H1 (cell line): ENCODE measurements at regions not wholly inside any gene's neighbourhood (a gene's known extent, or its start where the extent isn't known, plus 50 kb on each side); places are given as distances from the start of the nearest gene placed in this dataset.

ENCODE experiments used
- CTCF ChIA-PET: fragments of 300-600 bp; sonication (Branson Sonifier 250); formaldehyde crosslinking; loops from one replicate; lab custom pipeline; 2021; ENCODE audit not compliant: partially characterized antibody; lab: Charles Lee
- POLR2A ChIA-PET: fragments of 300-600 bp; sonication (Branson Sonifier 250); formaldehyde crosslinking; loops from one replicate; lab custom pipeline; 2021; ENCODE audit warnings: inconsistent platforms; ENCODE audit not compliant: partially characterized antibody; lab: Charles Lee
- DNase-seq, 2 experiments: peaks; one replicate each; pipeline versions ENCODE4 v3.0.0 to v3.0.0-alpha.2; 2010 to 2022; ENCODE audit warnings: low spot score in 2 of 2, low read depth in 1 of 2, mixed read lengths in 1 of 2
- FAIRE-seq: peaks from 2 replicates; lab custom pipeline; 2011; peaks lifted over from hg19 to GRCh38; lab: Jason Lieb, UNC
- H2AFZ ChIP-seq: 2 replicates; pipeline ENCODE4 v1.8.1; 2012; ENCODE audit warnings: low read length, inconsistent platforms
- H2AK5ac ChIP-seq: 2 replicates; pipeline ENCODE4 v1.6.1; 2013; ENCODE audit warnings: low read depth, low read length
- H2BK120ac ChIP-seq: replicated peaks from 2 replicates; pipeline ENCODE3; 2013; ENCODE audit warnings: low read depth, low read length, inconsistent platforms
- H2BK12ac ChIP-seq: 2 replicates; pipeline ENCODE4 v1.6.1; 2013; ENCODE audit warnings: low read depth, low read length
- H2BK15ac ChIP-seq: 2 replicates; pipeline ENCODE4 v1.6.1; 2013; ENCODE audit warnings: low read length
- H2BK20ac ChIP-seq: 2 replicates; pipeline ENCODE4 v1.6.1; 2013; ENCODE audit warnings: low read length
- H2BK5ac ChIP-seq: 2 replicates; pipeline ENCODE4 v1.6.1; 2013; ENCODE audit warnings: low read depth, low read length
- H3K14ac ChIP-seq: 2 replicates; pipeline ENCODE4 v1.6.1; 2013; ENCODE audit warnings: inconsistent platforms; ENCODE audit not compliant: insufficient read length
- H3K18ac ChIP-seq: 2 replicates; pipeline ENCODE4 v1.6.1; 2013; ENCODE audit warnings: low read length; ENCODE audit errors: extremely low read depth
- H3K23ac ChIP-seq: 2 replicates; pipeline ENCODE4 v1.6.1; 2013; ENCODE audit warnings: inconsistent platforms; ENCODE audit not compliant: insufficient read length
- H3K23me2 ChIP-seq: 2 replicates; pipeline ENCODE4 v1.6.1; 2013; ENCODE audit warnings: low read depth, low read length
- H3K27ac ChIP-seq: 2 replicates; pipeline ENCODE4 v1.6.1; 2011; ENCODE audit warnings: low read depth, low read length, inconsistent platforms
- H3K27me3 ChIP-seq, 4 experiments: replicated peaks in 1 of 4; 1 replicate in 1 of 4; 2 replicates in 3 of 4; pipeline versions ENCODE4 v1.6.1 to v1.8.1; 2011 to 2013; ENCODE audit warnings: low read length in 3 of 4, mild to moderate bottlenecking in 3 of 4, inconsistent platforms in 2 of 4, mixed read lengths in 2 of 4, moderate library complexity in 1 of 4; ENCODE audit not compliant: control insufficient read depth in 3 of 4, insufficient read depth in 3 of 4; ENCODE audit errors: extremely low read depth in 1 of 4
- H3K36me3 ChIP-seq, 4 experiments: 2 replicates each; pipeline versions ENCODE4 v1.6.1 to v1.8.1; 2011 to 2013; ENCODE audit warnings: mild to moderate bottlenecking in 4 of 4, low read length in 3 of 4, moderate library complexity in 2 of 4, control low read depth in 1 of 4, inconsistent platforms in 1 of 4; ENCODE audit not compliant: insufficient read depth in 4 of 4, control insufficient read depth in 2 of 4
- H3K4ac ChIP-seq: replicated peaks from 2 replicates; pipeline ENCODE3; 2013; ENCODE audit warnings: low read length, low read depth, mixed read lengths, inconsistent platforms; ENCODE audit not compliant: insufficient read length
- H3K4me1 ChIP-seq, 4 experiments: replicated peaks in 1 of 4; 1 replicate in 1 of 4; 2 replicates in 3 of 4; pipeline versions ENCODE4 v1.6.1 to v1.8.1; 2011 to 2013; ENCODE audit warnings: low read length in 3 of 4, inconsistent platforms in 2 of 4, mixed read lengths in 1 of 4; ENCODE audit not compliant: insufficient read depth in 4 of 4, control insufficient read depth in 3 of 4
- H3K4me2 ChIP-seq, 2 experiments: 2 replicates each; pipeline versions ENCODE4 v1.6.1 to v1.8.1; 2011 to 2013; ENCODE audit warnings: low read depth in 2 of 2, low read length in 2 of 2, control low read depth in 1 of 2, inconsistent platforms in 1 of 2, mild to moderate bottlenecking in 1 of 2; ENCODE audit not compliant: insufficient read depth in 1 of 2
- H3K4me3 ChIP-seq, 4 experiments: fragments of 200-600, 300-600 bp in 1 of 4; sonication (generic), shearing (Covaris generic), sonication (Bioruptor Twin) in 1 of 4; 2 replicates each; pipeline versions ENCODE4 v1.5.1 to v1.8.1; 2011 to 2016; ENCODE audit warnings: low read length in 4 of 4, low read depth in 3 of 4, control low read depth in 2 of 4, inconsistent platforms in 2 of 4, mild to moderate bottlenecking in 2 of 4, mixed read lengths in 1 of 4, moderate library complexity in 1 of 4; ENCODE audit not compliant: insufficient read depth in 2 of 4; ENCODE audit errors: extremely low read depth in 1 of 4
- H3K56ac ChIP-seq: replicated peaks from 2 replicates; pipeline ENCODE3; 2013; ENCODE audit warnings: low read depth, mild to moderate bottlenecking, mixed read lengths, low read length, inconsistent platforms; ENCODE audit not compliant: insufficient read length
- H3K79me1 ChIP-seq: 2 replicates; pipeline ENCODE4 v1.6.1; 2013; ENCODE audit warnings: low read depth, low read length, control low read depth
- H3K79me2 ChIP-seq, 2 experiments: 2 replicates each; pipeline versions ENCODE4 v1.6.1 to v1.8.1; 2012 to 2013; ENCODE audit warnings: low read length in 2 of 2, mild to moderate bottlenecking in 2 of 2, inconsistent platforms in 1 of 2; ENCODE audit not compliant: insufficient read depth in 2 of 2, control insufficient read depth in 1 of 2
- H3K9ac ChIP-seq, 4 experiments: replicated peaks in 1 of 4; 1 replicate in 1 of 4; 2 replicates in 3 of 4; pipeline versions ENCODE4 v1.6.1 to v1.8.1; 2011 to 2013; ENCODE audit warnings: low read depth in 3 of 4, low read length in 3 of 4, control low read depth in 2 of 4, mild to moderate bottlenecking in 2 of 4, moderate library complexity in 2 of 4, inconsistent platforms in 1 of 4; ENCODE audit errors: extremely low read depth in 1 of 4
- H3K9me3 ChIP-seq, 2 experiments: 2 replicates each; pipeline versions ENCODE4 v1.6.1 to v1.8.1; 2012 to 2013; ENCODE audit warnings: mild to moderate bottlenecking in 2 of 2, moderate library complexity in 2 of 2, control low read depth in 1 of 2, inconsistent platforms in 1 of 2, low read depth in 1 of 2, low read length in 1 of 2, mixed read lengths in 1 of 2; ENCODE audit not compliant: insufficient read depth in 2 of 2
- H4K20me1 ChIP-seq, 2 experiments: replicated peaks in 1 of 2; 2 replicates each; pipeline versions ENCODE3 to v1.8.1; 2011 to 2013; ENCODE audit warnings: inconsistent platforms in 2 of 2, low read length in 2 of 2, mild to moderate bottlenecking in 1 of 2; ENCODE audit not compliant: insufficient read depth in 2 of 2, control insufficient read depth in 1 of 2
- H4K5ac ChIP-seq: 2 replicates; pipeline ENCODE4 v1.6.1; 2013; ENCODE audit warnings: low read length, low read depth, mixed read lengths, inconsistent platforms; ENCODE audit not compliant: insufficient read length
- H4K8ac ChIP-seq: 2 replicates; pipeline ENCODE4 v1.8.0; 2013; ENCODE audit warnings: mild to moderate bottlenecking, moderate library complexity, low read length, inconsistent platforms; ENCODE audit not compliant: insufficient read depth; ENCODE audit errors: extremely low read depth
- H4K91ac ChIP-seq: replicated peaks from 2 replicates; pipeline ENCODE3; 2013; ENCODE audit warnings: low read length, mixed read lengths, inconsistent platforms; ENCODE audit not compliant: insufficient read length
- ATF3 ChIP-seq: IDR thresholded peaks from 2 replicates; pipeline ENCODE4 v1.6.1; 2011; ENCODE audit warnings: low read depth, mild to moderate bottlenecking, low read length; ENCODE audit not compliant: insufficient read depth
- BRCA1 ChIP-seq: IDR thresholded peaks from 2 replicates; pipeline ENCODE4 v1.6.1; 2012; ENCODE audit warnings: low read depth, low read length, improper control_type of control experiment
- E2F6 ChIP-seq: IDR thresholded peaks from 2 replicates; pipeline ENCODE4 v1.6.1; 2012; ENCODE audit warnings: inconsistent platforms
- GABPA ChIP-seq: IDR thresholded peaks from 2 replicates; pipeline ENCODE4 v1.6.1; 2011; ENCODE audit warnings: mild to moderate bottlenecking, low read length, moderate library complexity, borderline replicate concordance; ENCODE audit not compliant: insufficient read depth
- GTF2F1 ChIP-seq: IDR thresholded peaks from 2 replicates; pipeline ENCODE4 v1.6.1; 2012; ENCODE audit warnings: low read depth, low read length, improper control_type of control experiment, borderline replicate concordance
- MAX ChIP-seq: IDR thresholded peaks from 2 replicates; pipeline ENCODE4 v1.6.1; 2012; ENCODE audit warnings: inconsistent platforms
- NRF1 ChIP-seq: IDR thresholded peaks from 2 replicates; pipeline ENCODE4 v1.6.1; 2011; ENCODE audit warnings: mild to moderate bottlenecking, low read depth, low read length, improper control_type of control experiment
- RNF2 ChIP-seq: fragments of 200-900, 300-1000 bp; sonication (generic); IDR thresholded peaks from 2 replicates; pipeline ENCODE4 v1.7.1; 2016; ENCODE audit warnings: borderline replicate concordance, low read depth, mild to moderate bottlenecking, antibody characterized with exemption, low read length; ENCODE audit not compliant: poor library complexity, severe bottlenecking; ENCODE audit errors: missing control alignments
- SP1 ChIP-seq: IDR thresholded peaks from 2 replicates; pipeline ENCODE4 v1.6.1; 2011; ENCODE audit warnings: low read depth, low read length
- YY1 ChIP-seq: IDR thresholded peaks from 2 replicates; pipeline ENCODE4 v1.6.1; 2011; ENCODE audit warnings: low read depth, mild to moderate bottlenecking, low read length

GRCh38 chr6:141216726-141217125 lies 916.0 kb upstream of the GJE1 start:
- no peak overlapping the region for H3K27ac ChIP-seq
- H3K79me2 ChIP-seq = no peaks in the 10 kb centered on the region
- no peak overlapping the region for H2BK5ac ChIP-seq
- DNase-seq (no peak), FAIRE-seq (no peak)
- no peak overlapping the region for H3K4ac ChIP-seq
- no peak overlapping the region for H2AFZ ChIP-seq
- H2AK5ac ChIP-seq = no peak overlapping the region
- H3K23ac ChIP-seq = no peak overlapping the region
- no peak overlapping the region for H4K91ac ChIP-seq
- no peak for TF ChIP-seq E2F6
- no peak for TF ChIP-seq BRCA1
- no peak for TF ChIP-seq NRF1
- no peak for TF ChIP-seq ATF3
- TF ChIP-seq GABPA = no peak
- no peak for TF ChIP-seq RNF2
- no peak for TF ChIP-seq SP1
- no peak for TF ChIP-seq GTF2F1
- no peak for TF ChIP-seq MAX
- no peak for TF ChIP-seq YY1
- H3K56ac ChIP-seq = no peak overlapping the region
- no peak overlapping the region for H4K8ac ChIP-seq
- H2BK12ac ChIP-seq = no peak overlapping the region
- CTCF ChIA-PET = no interaction called here
- H3K9ac ChIP-seq = no peak overlapping the region
- no peak overlapping the region for H2BK15ac ChIP-seq
- POLR2A ChIA-PET = no interaction called here
- no peaks in the 10 kb centered on the region for H3K27me3 ChIP-seq
- no peaks in the 10 kb centered on the region for H4K20me1 ChIP-seq
- H3K4me2 ChIP-seq = no peak overlapping the region
- H3K79me1 ChIP-seq = no peaks in the 10 kb centered on the region
- H3K4me3 ChIP-seq = no peak overlapping the region
- no peak overlapping the region for H4K5ac ChIP-seq
- no peaks in the 10 kb centered on the region; a peak in 1 of 8 replicates for H3K36me3 ChIP-seq
- no peak overlapping the region for H2BK120ac ChIP-seq
- H3K9me3 ChIP-seq = peaks cover 6 to 27% of the 10 kb centered on the region in 2 experiments; a peak in 3 of 4 replicates
- no peaks in the 10 kb centered on the region for H3K23me2 ChIP-seq
- no peak overlapping the region for H3K18ac ChIP-seq
- no peak overlapping the region for H2BK20ac ChIP-seq
- H3K14ac ChIP-seq = no peak overlapping the region
- H3K4me1 ChIP-seq = no peaks in the 10 kb centered on the region
